Ishikawa (cell line): ENCODE measurements at regions not wholly inside any gene's neighbourhood (a gene's known extent, or its start where the extent isn't known, plus 50 kb on each side); places are given as distances from the start of the nearest gene placed in this dataset.

Experiments
- CREB1 ChIP-seq: IDR thresholded peaks from 2 replicates; pipeline ENCODE4 v1.6.1; 2012; ENCODE audit warnings: low read depth
- RAD21 ChIP-seq: IDR thresholded peaks from 2 replicates; pipeline ENCODE4 v1.6.1; 2012; ENCODE audit warnings: low read depth
- TAF1 ChIP-seq: IDR thresholded peaks from 2 replicates; pipeline ENCODE4 v1.6.1; 2012; ENCODE audit warnings: low read depth, mild to moderate bottlenecking
- TCF12 ChIP-seq: IDR thresholded peaks from 2 replicates; pipeline ENCODE4 v1.6.1; 2012; ENCODE audit warnings: low read depth

DNA sequence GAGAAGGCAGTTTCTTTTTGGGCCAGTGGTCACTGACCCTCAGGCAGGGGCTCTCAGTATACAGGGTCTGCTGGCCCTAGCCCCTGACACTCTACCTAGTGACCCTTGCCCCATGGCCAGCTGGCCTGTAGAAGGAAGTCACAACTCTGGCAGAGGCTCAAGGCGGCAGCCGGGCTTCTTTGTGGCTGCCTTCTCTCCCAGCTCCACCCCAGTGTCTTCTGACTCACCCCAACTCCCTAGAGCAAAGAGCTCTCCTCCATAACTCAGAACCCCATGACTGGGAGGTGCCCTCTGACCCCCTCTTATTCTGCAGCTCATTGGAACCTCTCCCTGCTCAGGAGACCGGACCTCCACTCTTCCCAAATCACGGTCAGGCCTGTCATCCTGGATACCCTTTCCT is 358.2 kb downstream of the FGFR2 start:
- TF ChIP-seq TAF1 (no peak), CREB1 (no peak), TCF12 (no peak), RAD21 (no peak)
